Embryonic facial prominence (tissue), 1 donor: ENCODE measurements at regions not wholly inside any gene's neighbourhood (a gene's known extent, or its start where the extent isn't known, plus 50 kb on each side); places are given as distances from the start of the nearest gene placed in this dataset.
"Not testable (repeated sequence)": the region's sequence is repeated elsewhere in the genome, so short reads cannot be mapped to it uniquely, and the experiment has no call there.

Experiments used
- DNase-seq: peaks from one replicate; pipeline ENCODE4 v3.0.0-alpha.2; 2016; ENCODE audit errors: extremely low spot score

GRCh38 chr12:4191642-4192041 is 81.9 kb upstream of the CCND2 start:
- DNase-seq, result no peak

DNA sequence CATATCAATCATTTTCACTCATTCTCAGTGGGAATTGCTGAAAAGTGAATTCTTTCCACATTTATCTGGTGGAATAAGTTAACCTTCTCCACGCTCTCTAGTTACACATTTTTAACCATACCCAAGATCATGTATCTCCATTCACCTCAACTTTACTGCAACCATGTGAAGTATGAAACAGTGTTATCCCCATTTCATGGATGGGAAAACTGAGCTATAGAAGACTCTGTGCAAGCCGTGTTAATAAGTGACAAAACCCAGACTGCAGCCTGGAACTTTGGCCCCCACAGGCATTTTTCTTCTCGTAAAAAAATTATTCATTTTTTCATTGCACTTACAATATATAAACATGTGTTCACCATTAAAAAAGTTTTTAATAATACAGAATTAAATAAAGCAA is 82.4 kb upstream of the CCND2 start:
- no peak for DNase-seq

DNA sequence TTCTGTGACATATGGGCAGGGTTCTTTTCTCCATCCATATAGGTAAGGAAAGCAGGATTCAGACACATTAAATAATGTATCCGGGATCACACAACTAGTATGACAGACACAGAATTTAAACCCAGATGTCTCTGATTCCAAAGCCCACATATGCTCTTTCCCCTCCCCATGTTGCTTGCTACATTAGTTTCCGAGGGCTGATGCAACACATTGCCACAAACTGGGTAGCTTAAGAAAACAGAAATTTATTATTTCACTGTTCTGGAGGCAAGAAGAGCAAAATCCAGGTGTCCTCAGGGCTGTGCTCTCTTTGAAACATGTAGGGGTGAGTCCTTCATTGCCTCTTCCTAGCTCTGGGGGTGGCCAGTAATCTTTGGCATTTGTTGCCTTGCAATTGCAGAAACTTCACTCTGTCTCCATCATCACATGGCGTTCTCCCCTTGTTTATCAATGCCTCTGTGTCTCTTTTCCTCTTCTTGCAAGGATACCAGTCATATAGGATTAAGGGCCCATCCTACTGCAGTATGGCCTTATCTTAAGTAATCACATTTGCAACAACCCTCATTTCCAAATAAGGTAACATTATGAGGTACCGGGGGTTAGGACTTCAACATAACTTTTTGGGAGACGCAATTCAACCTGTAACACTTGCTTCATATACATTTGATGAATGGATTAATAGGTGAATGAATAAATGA is 83.0 kb upstream of the CCND2 start:
- DNase-seq, result no peak

- DNase-seq, result no peak
Observed at GRCh38 chr12:4189721-4190120, 83.8 kb upstream of the CCND2 start.

DNA sequence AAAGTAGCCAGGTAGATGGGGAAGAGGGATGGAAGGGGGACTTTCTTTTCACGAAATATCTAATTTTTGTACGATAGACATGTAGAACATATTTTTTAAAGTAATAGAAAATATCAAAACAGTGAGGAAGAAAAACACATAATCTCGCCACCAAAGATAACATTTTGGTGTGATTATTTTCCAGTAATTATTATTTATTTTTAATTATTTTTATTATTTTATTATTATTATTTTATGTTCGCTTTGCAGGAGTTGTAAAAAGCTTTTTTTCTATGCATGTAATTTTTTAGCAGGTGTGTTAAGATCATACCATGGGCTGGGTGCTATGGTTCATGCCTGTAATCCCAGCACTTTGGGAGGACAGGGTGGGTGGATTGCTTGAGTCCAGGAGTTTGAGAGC is 85.6 kb upstream of the CCND2 start:
- DNase-seq, result no peak

DNA sequence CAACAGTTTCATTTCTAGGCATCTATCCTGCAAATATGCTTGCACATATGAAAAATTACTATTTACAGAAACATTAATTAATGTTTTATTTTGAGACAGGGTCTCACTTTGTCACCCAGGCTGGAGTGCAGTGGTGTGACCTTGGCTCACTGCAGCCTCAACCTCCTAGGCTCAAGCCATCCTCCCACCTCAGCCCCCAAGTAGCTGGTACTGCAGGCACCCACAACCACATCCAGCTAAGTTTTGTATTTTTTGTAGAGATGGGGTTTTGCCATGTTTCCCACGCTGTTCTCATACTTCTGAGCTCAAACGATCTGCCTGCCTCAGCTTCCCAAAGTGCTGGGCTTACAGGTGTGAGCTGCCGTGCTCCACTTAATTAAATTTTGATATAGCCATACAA is 86.2 kb upstream of the CCND2 start:
- not testable (repeated sequence) for DNase-seq

DNA sequence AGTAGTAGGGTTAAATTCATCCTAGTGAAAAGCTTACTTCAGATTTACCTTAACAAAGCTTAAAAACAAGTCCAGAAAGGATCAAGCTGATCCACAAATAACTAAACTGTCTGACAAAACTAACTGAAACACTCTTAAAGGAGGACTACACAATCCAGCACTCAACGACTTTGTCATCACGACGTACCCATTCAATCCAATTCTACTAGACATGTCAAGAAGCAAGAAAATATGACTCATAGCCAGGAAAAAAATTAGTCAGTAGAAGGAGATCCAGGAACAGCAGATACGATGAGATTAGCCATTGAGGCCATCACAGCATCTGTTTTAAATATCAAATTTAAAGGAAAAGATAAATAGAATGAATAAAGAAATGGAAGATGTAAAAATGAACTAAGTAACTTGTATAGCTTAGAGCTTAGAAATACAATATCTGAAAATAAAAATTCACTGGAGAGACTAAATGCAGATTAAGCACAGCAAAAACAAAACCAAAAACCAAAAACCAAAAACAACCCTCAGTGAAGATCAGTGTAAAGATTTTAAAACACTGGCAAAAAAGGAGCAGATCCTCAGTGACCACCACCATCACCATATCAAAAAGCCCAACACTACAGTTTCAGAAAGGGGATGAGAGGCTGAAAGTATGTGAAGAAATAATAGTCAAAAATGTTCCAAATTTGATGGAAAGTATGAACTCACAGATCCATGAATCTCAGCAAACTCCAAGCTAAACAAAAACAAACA is 95.0 kb upstream of the CCND2 start:
- DNase-seq, result no peak

GRCh38 chr12:4177262-4177661 is 96.3 kb upstream of the CCND2 start:
- no peak for DNase-seq

DNA sequence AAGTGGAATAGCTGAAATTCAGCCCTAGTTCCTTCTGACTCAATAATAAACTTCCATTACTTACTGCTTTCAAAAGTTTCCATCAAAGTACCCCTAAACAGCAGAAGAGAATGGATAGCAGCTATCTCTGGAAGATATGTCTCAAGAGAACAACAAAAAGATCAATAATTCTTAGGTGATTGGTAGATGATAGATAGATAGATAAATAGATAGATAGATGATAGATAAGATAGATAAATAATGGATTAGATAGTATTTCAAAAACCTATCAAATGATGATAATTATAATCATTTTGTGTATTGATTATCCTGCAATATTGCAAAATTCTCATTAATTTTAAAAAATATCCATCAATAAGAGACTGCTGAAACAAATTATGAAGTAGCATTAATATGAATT is 97.4 kb upstream of the CCND2 start:
- DNase-seq, result no peak

DNA sequence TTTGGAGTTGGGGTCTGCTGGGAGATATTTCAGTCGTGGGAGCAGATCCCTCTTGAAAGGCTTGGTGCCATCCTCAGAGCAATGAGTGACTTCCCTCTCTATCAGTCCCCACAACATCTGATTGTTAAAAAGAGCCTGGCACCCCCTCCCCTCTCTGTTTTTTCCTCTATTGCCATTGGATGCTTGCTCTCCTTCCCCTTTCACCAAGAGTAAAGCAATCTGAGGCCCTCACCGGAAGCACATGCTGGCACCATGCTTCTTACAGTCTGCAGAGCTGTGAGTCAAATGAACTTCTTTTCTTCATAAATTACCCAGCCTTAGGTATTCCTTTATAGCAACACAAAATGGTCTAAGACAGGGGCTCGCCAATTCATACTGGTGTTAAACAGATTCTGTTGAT is 99.1 kb upstream of the CCND2 start:
- DNase-seq, result no peak

- no peak for DNase-seq
Observed at GRCh38 chr12:4172999-4173398, 100.6 kb upstream of the CCND2 start.

GRCh38 chr12:4171742-4172141 is 101.8 kb upstream of the CCND2 start:
- no peak for DNase-seq

- no peak for DNase-seq
Observed at GRCh38 chr12:4169959-4170358, 103.6 kb upstream of the CCND2 start.

DNA sequence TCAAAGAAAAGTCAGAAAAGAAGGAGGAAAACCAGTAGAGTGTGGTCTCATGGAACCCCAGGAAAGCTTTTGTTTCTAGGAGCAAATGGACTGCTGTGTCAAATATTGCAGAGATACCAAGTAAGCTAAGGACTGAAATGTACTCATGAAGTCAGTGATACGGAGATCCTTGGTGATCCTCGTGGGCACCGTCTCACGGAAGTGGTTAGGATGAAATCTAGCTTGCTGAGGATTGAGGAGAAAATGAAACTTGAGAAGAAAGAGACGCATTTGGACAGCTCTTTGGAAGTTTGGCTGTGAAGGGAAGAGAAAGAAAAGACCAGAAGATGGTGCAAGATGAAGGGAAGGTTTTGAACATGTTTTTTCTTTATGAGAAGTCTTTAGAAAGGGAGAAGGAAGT is 104.0 kb upstream of the CCND2 start:
- no peak for DNase-seq

- DNase-seq, result no peak
Observed at GRCh38 chr12:4168036-4168435, 105.5 kb upstream of the CCND2 start.

- peak; percentile 89 for DNase-seq
Observed at GRCh38 chr12:4164559-4165558, 108.7 kb upstream of the CCND2 start.

DNA sequence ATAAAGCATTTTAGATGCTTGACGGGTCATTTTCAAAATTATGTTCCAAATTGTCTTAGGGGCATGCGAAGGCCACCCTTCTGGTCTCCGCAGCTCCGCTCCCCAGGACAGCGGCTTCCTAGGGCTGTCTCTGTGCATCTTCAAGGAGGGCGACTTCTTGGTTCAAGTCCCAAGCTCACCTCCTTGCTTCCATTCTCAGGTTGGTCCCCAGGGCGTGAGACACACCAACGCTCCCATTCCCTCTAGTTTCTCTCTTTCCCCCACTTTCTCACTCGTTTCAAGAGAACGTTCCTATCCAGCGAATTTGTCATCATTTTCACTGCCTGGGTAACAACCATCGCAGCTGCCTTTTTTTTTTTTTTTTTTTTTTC is 109.4 kb upstream of the CCND2 start:
- DNase-seq, result no peak

GRCh38 chr12:4161718-4162117 is 111.8 kb upstream of the CCND2 start:
- DNase-seq, result no peak

GRCh38 chr12:4160314-4161040 is 113.1 kb upstream of the CCND2 start:
- DNase-seq, result no peak

DNA sequence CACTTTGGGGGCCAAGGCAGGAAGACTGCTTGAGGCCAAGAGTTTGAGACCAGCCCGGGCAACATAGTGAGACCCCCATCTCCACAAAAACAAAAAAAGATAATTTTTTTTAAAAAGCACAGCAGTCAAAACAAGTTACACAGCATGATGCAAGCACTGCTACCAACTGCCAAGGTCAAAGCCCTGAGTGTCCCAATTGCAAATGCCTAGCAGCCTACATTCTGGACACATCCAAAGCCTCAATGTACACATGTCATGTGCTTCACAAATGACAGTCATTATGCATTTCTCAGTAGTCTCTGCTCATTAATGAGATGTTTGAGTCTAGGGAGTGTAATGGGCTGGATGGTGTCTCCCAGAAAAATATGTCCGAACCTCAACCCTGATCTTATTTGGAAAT is 113.7 kb upstream of the CCND2 start:
- DNase-seq, result no peak

- no peak for DNase-seq
Observed at GRCh38 chr12:4158306-4158705, 115.3 kb upstream of the CCND2 start.

- DNase-seq, result no peak
Observed at GRCh38 chr12:4157122-4157521, 116.4 kb upstream of the CCND2 start.
